SK-N-SH (cell line): ENCODE measurements at regions not wholly inside any gene's neighbourhood (a gene's known extent, or its start where the extent isn't known, plus 50 kb on each side); places are given as distances from the start of the nearest gene placed in this dataset.

Experiments used
- CTCF ChIA-PET: fragments of 300-600, 350-600 bp; formaldehyde crosslinking; extraction: SDS; loops from one replicate; lab custom pipeline; 2021; lab: Yijun Ruan, JAX
- POLR2A ChIA-PET: fragments of 350-600 bp; sonication (Branson Sonifier 250); formaldehyde crosslinking; extraction: SDS; loops from one replicate; lab custom pipeline; 2020; ENCODE audit warnings: antibody characterized with exemption, inconsistent platforms; lab: Yijun Ruan, JAX
- DNase-seq: peaks from one replicate; pipeline ENCODE4 v3.0.0; 2012
- H2AFZ ChIP-seq: fragments of 200-600 bp; sonication (generic); 2 replicates; pipeline ENCODE4 v1.8.1; 2016; ENCODE audit warnings: antibody characterized with exemption, mild to moderate bottlenecking, low read depth
- H3F3A ChIP-seq: fragments of 200-600 bp; sonication (generic); replicated peaks from 2 replicates; pipeline ENCODE3; 2016; ENCODE audit warnings: antibody characterized with exemption, mild to moderate bottlenecking; ENCODE audit not compliant: insufficient read depth
- H3K27ac ChIP-seq, 2 experiments: fragments of 200-500 bp in 1 of 2; fragments of 200-600 bp in 1 of 2; sonication (Bioruptor generic) in 1 of 2; sonication (generic), shearing (Covaris generic) in 1 of 2; 2 replicates each; pipeline versions ENCODE4 v1.5.1 to v1.6.1; 2014 to 2016; ENCODE audit warnings: low read depth in 2 of 2, inconsistent platforms in 1 of 2, low read length in 1 of 2, mild to moderate bottlenecking in 1 of 2, mixed read lengths in 1 of 2
- H3K27me3 ChIP-seq: fragments of 200-600 bp; sonication (generic), shearing (Covaris generic); 2 replicates; pipeline ENCODE4 v1.6.1; 2016; ENCODE audit warnings: mixed run types; ENCODE audit not compliant: insufficient read depth
- H3K36me3 ChIP-seq, 2 experiments: fragments of 200-500 bp in 1 of 2; fragments of 200-600 bp in 1 of 2; sonication (Bioruptor generic) in 1 of 2; sonication (generic) in 1 of 2; replicated peaks in 1 of 2; 2 replicates each; pipeline versions ENCODE3 to v1.5.1; 2014 to 2016; ENCODE audit warnings: low read length in 1 of 2, mild to moderate bottlenecking in 1 of 2; ENCODE audit not compliant: insufficient read depth in 2 of 2, control insufficient read depth in 1 of 2
- H3K4me1 ChIP-seq, 2 experiments: fragments of 200-500 bp in 1 of 2; fragments of 200-600 bp in 1 of 2; sonication (Bioruptor generic) in 1 of 2; sonication (generic), shearing (Covaris generic) in 1 of 2; 2 replicates each; pipeline versions ENCODE4 v1.5.1 to v1.6.1; 2014 to 2016; ENCODE audit warnings: low read depth in 1 of 2, low read length in 1 of 2, mixed run types in 1 of 2; ENCODE audit not compliant: insufficient read depth in 2 of 2, control insufficient read depth in 1 of 2
- H3K4me2 ChIP-seq: fragments of 200-600 bp; sonication (generic), shearing (Covaris generic); 2 replicates; pipeline ENCODE4 v1.6.1; 2017; ENCODE audit warnings: mixed run types
- H3K4me3 ChIP-seq, 2 experiments: fragments of 200-500 bp in 1 of 2; fragments of 200-600 bp in 1 of 2; sonication (Bioruptor generic) in 1 of 2; sonication (generic), shearing (Covaris generic) in 1 of 2; 2 replicates each; pipeline versions ENCODE4 v1.5.1 to v1.8.1; 2014 to 2016; ENCODE audit warnings: low read depth in 2 of 2, inconsistent platforms in 1 of 2, low read length in 1 of 2, mild to moderate bottlenecking in 1 of 2, mixed read lengths in 1 of 2, moderate library complexity in 1 of 2
- H3K79me2 ChIP-seq: fragments of 200-600 bp; sonication (generic); 2 replicates; pipeline ENCODE4 v1.8.1; 2017; ENCODE audit warnings: mild to moderate bottlenecking; ENCODE audit not compliant: insufficient read depth
- H3K9ac ChIP-seq: fragments of 200-600 bp; sonication (generic); 2 replicates; pipeline ENCODE4 v1.6.1; 2017; ENCODE audit warnings: mixed run types
- H3K9me2 ChIP-seq: fragments of 200-600 bp; sonication (generic); 2 replicates; pipeline ENCODE4 v1.6.1; 2017; ENCODE audit warnings: mixed run types
- H3K9me3 ChIP-seq: fragments of 200-600 bp; sonication (generic); 2 replicates; pipeline ENCODE4 v1.6.1; 2017; ENCODE audit warnings: mixed run types, mild to moderate bottlenecking, moderate library complexity
- H4K20me1 ChIP-seq: fragments of 200-600 bp; sonication (generic); 2 replicates; pipeline ENCODE4 v1.6.1; 2017; ENCODE audit warnings: mild to moderate bottlenecking, mixed run types; ENCODE audit not compliant: insufficient read depth
- ELF1 ChIP-seq: IDR thresholded peaks from 2 replicates; pipeline ENCODE4 v1.4.0; 2012
- EZH2phosphoT487 ChIP-seq: fragments of 200-600 bp; sonication (generic); IDR thresholded peaks from 2 replicates; pipeline ENCODE4 v1.6.1; 2017; ENCODE audit warnings: low read depth, mixed run types, mild to moderate bottlenecking, antibody characterized with exemption, moderate library complexity, borderline replicate concordance
- FOXM1 ChIP-seq: IDR thresholded peaks from 2 replicates; pipeline ENCODE4 v1.4.0; 2012; ENCODE audit warnings: low read depth, mild to moderate bottlenecking
- GABPA ChIP-seq: IDR thresholded peaks from 2 replicates; pipeline ENCODE4 v1.4.0; 2012; ENCODE audit warnings: low read depth, mild to moderate bottlenecking
- GATA2 ChIP-seq: sonication (generic); formaldehyde crosslinking; IDR thresholded peaks from 2 replicates; pipeline ENCODE4 v1.5.0; 2020; ENCODE audit warnings: mild to moderate bottlenecking, missing genetic modification reagents
- IRF3 ChIP-seq: fragments of 150-350 bp; IDR thresholded peaks from 2 replicates; pipeline ENCODE4 v1.6.1; 2016; ENCODE audit warnings: mild to moderate bottlenecking, low read depth, low read length
- MAX ChIP-seq: IDR thresholded peaks from 2 replicates; pipeline ENCODE4 v1.4.0; 2012; ENCODE audit warnings: low read depth
- MXI1 ChIP-seq: IDR thresholded peaks from 2 replicates; pipeline ENCODE4 v1.6.1; 2012; ENCODE audit warnings: mild to moderate bottlenecking, low read depth, low read length, improper control_type of control experiment
- REST ChIP-seq: IDR thresholded peaks from 2 replicates; pipeline ENCODE4 v1.6.1; 2012; ENCODE audit warnings: mild to moderate bottlenecking, low read depth, low read length, moderate library complexity
- SIN3A ChIP-seq: IDR thresholded peaks from 2 replicates; pipeline ENCODE4 v1.6.1; 2012; ENCODE audit warnings: low read depth, mild to moderate bottlenecking, low read length, moderate library complexity, borderline replicate concordance
- TCF12 ChIP-seq: IDR thresholded peaks from 2 replicates; pipeline ENCODE4 v1.4.0; 2012
- USF2 ChIP-seq: fragments of 150-350 bp; IDR thresholded peaks from 2 replicates; pipeline ENCODE4 v1.6.1; 2017; ENCODE audit warnings: antibody characterized with exemption, low read length, low read depth, borderline replicate concordance
- ZBTB33 ChIP-seq: IDR thresholded peaks from 2 replicates; pipeline ENCODE4 v1.4.0; 2012; ENCODE audit warnings: low read depth, borderline replicate concordance
- WGBS: methylation state at CpG from one replicate; pipeline ENCODE4 v1.1.6; 2017; ENCODE audit warnings: low lambda C conversion rate; 5-methylcytosine and 5-hydroxymethylcytosine counted together

- Histone ChIP-seq H3K4me2 (no peak overlapping the region), H2AFZ (no peak overlapping the region), H3K36me3 (no peaks in the 10 kb centered on the region), H3K27ac (no peak overlapping the region), H3K9me3 (no peaks in the 10 kb centered on the region), H3F3A (no peaks in the 10 kb centered on the region), H3K9ac (no peak overlapping the region), H3K27me3 (no peaks in the 10 kb centered on the region), H4K20me1 (no peaks in the 10 kb centered on the region), H3K4me1 (no peaks in the 10 kb centered on the region), H3K4me3 (no peak overlapping the region), H3K79me2 (no peaks in the 10 kb centered on the region), H3K9me2 (no peaks in the 10 kb centered on the region)
- POLR2A ChIA-PET = no interaction called here
- CTCF ChIA-PET = no interaction called here
- no peak for TF ChIP-seq USF2
- no peak for TF ChIP-seq EZH2phosphoT487
- TF ChIP-seq GABPA = no peak
- TF ChIP-seq MAX = no peak
- no peak for TF ChIP-seq MXI1
- TF ChIP-seq ZBTB33 = no peak
- TF ChIP-seq TCF12 = no peak
- no peak for TF ChIP-seq ELF1
- no peak for TF ChIP-seq IRF3
- TF ChIP-seq REST = no peak
- TF ChIP-seq SIN3A = no peak
- TF ChIP-seq GATA2 (CRISPR knock-in tag) = no peak
- no peak for TF ChIP-seq FOXM1
- no peak for DNase-seq
- WGBS = 51% methylated on average over 5 of the region's 5 CpGs
Observed at GRCh38 chr3:59463253-59463652, 413.4 kb upstream of the CFAP20DC start.
